ENCODE measurements at regions not wholly inside any gene's neighbourhood (a gene's known extent, or its start where the extent isn't known, plus 50 kb on each side); places are given as distances from the start of the nearest gene placed in this dataset.

DNA sequence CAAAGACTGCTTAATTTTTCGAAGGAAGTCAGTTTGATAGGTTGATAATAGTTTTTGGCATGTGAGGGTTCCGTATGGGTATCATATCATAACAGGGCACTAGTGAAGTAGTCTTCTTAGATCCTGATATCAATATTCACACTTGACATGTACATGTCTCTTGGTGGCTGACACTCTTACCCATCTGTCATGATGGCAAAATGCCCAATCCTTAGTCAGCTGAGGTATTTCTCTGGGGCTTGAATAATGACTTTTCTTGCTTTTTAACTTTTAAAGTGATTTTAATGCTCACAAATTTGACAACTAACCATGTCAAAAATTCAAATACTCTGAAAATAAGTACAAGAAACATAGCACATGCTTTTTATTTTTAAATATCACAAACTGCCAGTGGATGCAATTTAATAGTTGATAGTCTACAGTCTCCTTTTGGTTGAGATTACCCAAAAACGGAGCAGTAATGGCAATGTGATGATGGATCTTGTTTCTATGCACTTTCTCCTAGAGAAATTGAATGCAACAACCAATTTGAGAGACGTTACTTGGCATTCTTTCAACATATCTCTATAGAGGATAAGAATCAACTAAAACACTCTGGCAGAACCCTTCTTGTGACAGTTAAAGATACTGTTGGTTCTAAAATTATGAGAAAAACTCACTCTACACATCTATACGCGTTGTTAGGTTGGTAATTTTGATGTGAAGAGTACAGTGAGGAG is 552.9 kb upstream of the PABPC4L start:
- TF ChIP-seq, protein P1, sequence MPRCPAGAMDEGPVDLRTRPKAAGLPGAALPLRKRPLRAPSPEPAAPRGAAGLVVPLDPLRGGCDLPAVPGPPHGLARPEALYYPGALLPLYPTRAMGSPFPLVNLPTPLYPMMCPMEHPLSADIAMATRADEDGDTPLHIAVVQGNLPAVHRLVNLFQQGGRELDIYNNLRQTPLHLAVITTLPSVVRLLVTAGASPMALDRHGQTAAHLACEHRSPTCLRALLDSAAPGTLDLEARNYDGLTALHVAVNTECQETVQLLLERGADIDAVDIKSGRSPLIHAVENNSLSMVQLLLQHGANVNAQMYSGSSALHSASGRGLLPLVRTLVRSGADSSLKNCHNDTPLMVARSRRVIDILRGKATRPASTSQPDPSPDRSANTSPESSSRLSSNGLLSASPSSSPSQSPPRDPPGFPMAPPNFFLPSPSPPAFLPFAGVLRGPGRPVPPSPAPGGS (IDR thresholded peaks at IDR 0.05) = no peak
- TF ChIP-seq, protein P2, sequence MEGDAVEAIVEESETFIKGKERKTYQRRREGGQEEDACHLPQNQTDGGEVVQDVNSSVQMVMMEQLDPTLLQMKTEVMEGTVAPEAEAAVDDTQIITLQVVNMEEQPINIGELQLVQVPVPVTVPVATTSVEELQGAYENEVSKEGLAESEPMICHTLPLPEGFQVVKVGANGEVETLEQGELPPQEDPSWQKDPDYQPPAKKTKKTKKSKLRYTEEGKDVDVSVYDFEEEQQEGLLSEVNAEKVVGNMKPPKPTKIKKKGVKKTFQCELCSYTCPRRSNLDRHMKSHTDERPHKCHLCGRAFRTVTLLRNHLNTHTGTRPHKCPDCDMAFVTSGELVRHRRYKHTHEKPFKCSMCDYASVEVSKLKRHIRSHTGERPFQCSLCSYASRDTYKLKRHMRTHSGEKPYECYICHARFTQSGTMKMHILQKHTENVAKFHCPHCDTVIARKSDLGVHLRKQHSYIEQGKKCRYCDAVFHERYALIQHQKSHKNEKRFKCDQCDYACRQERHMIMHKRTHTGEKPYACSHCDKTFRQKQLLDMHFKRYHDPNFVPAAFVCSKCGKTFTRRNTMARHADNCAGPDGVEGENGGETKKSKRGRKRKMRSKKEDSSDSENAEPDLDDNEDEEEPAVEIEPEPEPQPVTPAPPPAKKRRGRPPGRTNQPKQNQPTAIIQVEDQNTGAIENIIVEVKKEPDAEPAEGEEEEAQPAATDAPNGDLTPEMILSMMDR (IDR thresholded peaks at IDR 0.05) = no peak
- no peak for TF ChIP-seq ZSCAN20 (CRISPR knock-in tag; IDR thresholded peaks at IDR 0.05)
- TF ChIP-seq POLR2A (IDR thresholded peaks at IDR 0.05; ENCODE audit: low read length) = no peak
- TF ChIP-seq CHD4 (IDR thresholded peaks at IDR 0.05; ENCODE audit: borderline replicate concordance) = no peak
- TF ChIP-seq SMC3 (IDR thresholded peaks at IDR 0.05) = no peak
- TF ChIP-seq KDM5A (IDR thresholded peaks at IDR 0.05) = no peak
- no peak for TF ChIP-seq RFX5 (IDR thresholded peaks at IDR 0.05)
- TF ChIP-seq FOSL2 (IDR thresholded peaks at IDR 0.05) = no peak
- TF ChIP-seq FOSL2 (CRISPR knock-in tag; IDR thresholded peaks at IDR 0.05) = no peak
- TF ChIP-seq TP53 (CRISPR knock-in tag; IDR thresholded peaks at IDR 0.05) = no peak
- no peak for TF ChIP-seq KDM1A (IDR thresholded peaks at IDR 0.05; ENCODE audit: low read depth)
- TF ChIP-seq HOXA7 (CRISPR knock-in tag; IDR thresholded peaks at IDR 0.05) = no peak
- TF ChIP-seq, protein P3, sequence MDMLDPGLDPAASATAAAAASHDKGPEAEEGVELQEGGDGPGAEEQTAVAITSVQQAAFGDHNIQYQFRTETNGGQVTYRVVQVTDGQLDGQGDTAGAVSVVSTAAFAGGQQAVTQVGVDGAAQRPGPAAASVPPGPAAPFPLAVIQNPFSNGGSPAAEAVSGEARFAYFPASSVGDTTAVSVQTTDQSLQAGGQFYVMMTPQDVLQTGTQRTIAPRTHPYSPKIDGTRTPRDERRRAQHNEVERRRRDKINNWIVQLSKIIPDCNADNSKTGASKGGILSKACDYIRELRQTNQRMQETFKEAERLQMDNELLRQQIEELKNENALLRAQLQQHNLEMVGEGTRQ (IDR thresholded peaks at IDR 0.05) = no peak
- TF ChIP-seq, protein P4, sequence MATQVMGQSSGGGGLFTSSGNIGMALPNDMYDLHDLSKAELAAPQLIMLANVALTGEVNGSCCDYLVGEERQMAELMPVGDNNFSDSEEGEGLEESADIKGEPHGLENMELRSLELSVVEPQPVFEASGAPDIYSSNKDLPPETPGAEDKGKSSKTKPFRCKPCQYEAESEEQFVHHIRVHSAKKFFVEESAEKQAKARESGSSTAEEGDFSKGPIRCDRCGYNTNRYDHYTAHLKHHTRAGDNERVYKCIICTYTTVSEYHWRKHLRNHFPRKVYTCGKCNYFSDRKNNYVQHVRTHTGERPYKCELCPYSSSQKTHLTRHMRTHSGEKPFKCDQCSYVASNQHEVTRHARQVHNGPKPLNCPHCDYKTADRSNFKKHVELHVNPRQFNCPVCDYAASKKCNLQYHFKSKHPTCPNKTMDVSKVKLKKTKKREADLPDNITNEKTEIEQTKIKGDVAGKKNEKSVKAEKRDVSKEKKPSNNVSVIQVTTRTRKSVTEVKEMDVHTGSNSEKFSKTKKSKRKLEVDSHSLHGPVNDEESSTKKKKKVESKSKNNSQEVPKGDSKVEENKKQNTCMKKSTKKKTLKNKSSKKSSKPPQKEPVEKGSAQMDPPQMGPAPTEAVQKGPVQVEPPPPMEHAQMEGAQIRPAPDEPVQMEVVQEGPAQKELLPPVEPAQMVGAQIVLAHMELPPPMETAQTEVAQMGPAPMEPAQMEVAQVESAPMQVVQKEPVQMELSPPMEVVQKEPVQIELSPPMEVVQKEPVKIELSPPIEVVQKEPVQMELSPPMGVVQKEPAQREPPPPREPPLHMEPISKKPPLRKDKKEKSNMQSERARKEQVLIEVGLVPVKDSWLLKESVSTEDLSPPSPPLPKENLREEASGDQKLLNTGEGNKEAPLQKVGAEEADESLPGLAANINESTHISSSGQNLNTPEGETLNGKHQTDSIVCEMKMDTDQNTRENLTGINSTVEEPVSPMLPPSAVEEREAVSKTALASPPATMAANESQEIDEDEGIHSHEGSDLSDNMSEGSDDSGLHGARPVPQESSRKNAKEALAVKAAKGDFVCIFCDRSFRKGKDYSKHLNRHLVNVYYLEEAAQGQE (IDR thresholded peaks at IDR 0.05) = no peak

Data from A549 (cell line).